ENCODE measurements at regions not wholly inside any gene's neighbourhood (a gene's known extent, or its start where the extent isn't known, plus 50 kb on each side); places are given as distances from the start of the nearest gene placed in this dataset.

GRCh38 chr5:110853267-110853666, 114.5 kb downstream of the SLC25A46 start:
- no peak for TF ChIP-seq EP300 (IDR thresholded peaks at IDR 0.05)
- TF ChIP-seq, protein P1, sequence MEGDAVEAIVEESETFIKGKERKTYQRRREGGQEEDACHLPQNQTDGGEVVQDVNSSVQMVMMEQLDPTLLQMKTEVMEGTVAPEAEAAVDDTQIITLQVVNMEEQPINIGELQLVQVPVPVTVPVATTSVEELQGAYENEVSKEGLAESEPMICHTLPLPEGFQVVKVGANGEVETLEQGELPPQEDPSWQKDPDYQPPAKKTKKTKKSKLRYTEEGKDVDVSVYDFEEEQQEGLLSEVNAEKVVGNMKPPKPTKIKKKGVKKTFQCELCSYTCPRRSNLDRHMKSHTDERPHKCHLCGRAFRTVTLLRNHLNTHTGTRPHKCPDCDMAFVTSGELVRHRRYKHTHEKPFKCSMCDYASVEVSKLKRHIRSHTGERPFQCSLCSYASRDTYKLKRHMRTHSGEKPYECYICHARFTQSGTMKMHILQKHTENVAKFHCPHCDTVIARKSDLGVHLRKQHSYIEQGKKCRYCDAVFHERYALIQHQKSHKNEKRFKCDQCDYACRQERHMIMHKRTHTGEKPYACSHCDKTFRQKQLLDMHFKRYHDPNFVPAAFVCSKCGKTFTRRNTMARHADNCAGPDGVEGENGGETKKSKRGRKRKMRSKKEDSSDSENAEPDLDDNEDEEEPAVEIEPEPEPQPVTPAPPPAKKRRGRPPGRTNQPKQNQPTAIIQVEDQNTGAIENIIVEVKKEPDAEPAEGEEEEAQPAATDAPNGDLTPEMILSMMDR (IDR thresholded peaks at IDR 0.05), result no peak
- TF ChIP-seq POLR2A (IDR thresholded peaks at IDR 0.05), result no peak

Data from tibial nerve (tissue), 4 donors.